ENCODE measurements at regions not wholly inside any gene's neighbourhood (a gene's known extent, or its start where the extent isn't known, plus 50 kb on each side); places are given as distances from the start of the nearest gene placed in this dataset.
"Not testable (repeated sequence)": the region's sequence is repeated elsewhere in the genome, so short reads cannot be mapped to it uniquely, and the experiment has no call there.

DNA sequence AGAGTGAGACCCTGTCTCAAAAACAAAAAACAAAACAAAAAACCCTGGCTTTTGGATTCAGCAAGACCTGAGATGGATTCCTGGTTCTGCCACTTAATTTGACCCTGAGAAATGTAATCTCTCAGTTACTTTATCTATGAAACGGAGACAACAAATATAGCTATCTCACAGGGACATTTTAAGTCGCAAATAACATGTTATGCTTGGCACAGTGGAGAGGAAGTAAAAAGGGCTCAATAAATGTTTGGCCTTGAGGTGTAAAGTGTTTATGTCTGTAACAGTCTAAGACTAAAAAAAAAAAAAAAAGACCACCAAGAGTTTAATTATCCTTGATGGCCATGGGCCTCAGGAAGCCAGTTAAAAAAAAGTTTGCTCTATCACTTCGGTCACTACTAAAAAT is 116.0 kb upstream of the VOPP1 start:
- H3K27ac Mint-ChIP-seq; H3K4me1 ChIP-seq (ENCODE audit: control insufficient read depth, insufficient read depth, low read length); H3K27me3 ChIP-seq (ENCODE audit: control insufficient read depth, insufficient read depth, low read length); H3K36me3 ChIP-seq (ENCODE audit: control insufficient read depth, insufficient read depth, low read length); H3K27me3 Mint-ChIP-seq (ENCODE audit: low read depth in 2 of 2); DNase-seq; H3K9me3 Mint-ChIP-seq; H3K4me3 Mint-ChIP-seq; intact Hi-C loops (cut with micrococcal nuclease); H3K4me1 Mint-ChIP-seq; H3K9me3 ChIP-seq (ENCODE audit: control insufficient read depth, insufficient read depth, low read length); H3K4me3 ChIP-seq (ENCODE audit: low read length); ATAC-seq; H3K27ac ChIP-seq (ENCODE audit: low read length); H3K36me3 Mint-ChIP-seq: not testable (repeated sequence)
- WGBS (ENCODE audit: insufficient coverage), result 75% methylated on average over 3 of the region's 3 CpGs

DNA sequence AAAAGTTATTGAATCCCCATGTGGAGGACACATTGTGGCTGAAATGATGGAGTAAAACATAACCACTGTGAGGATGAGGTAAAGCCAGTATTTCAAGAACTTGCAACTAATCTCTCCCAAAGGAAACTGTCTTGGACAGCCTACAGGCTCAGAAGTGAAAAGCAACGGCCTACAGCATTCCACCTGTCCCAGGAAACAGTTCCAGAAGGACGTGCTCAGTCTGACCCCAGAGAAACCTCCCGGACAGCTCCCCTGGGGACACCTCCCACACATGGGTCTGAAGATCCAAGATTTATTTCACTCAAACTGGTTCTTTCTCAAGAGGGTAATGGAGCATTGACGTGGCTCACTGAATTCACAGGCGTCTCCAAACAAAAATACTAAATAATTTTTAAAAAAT is 115.0 kb upstream of the VOPP1 start:
- DNase-seq; H3K36me3 ChIP-seq (ENCODE audit: control insufficient read depth, insufficient read depth, low read length); ATAC-seq; H3K27me3 ChIP-seq (ENCODE audit: control insufficient read depth, insufficient read depth, low read length); H3K27ac ChIP-seq (ENCODE audit: low read length); H3K9me3 ChIP-seq (ENCODE audit: control insufficient read depth, insufficient read depth, low read length); H3K4me1 ChIP-seq (ENCODE audit: control insufficient read depth, insufficient read depth, low read length); H3K4me1 Mint-ChIP-seq; H3K27ac Mint-ChIP-seq; H3K4me3 ChIP-seq (ENCODE audit: low read length); intact Hi-C loops (cut with micrococcal nuclease); H3K36me3 Mint-ChIP-seq; H3K4me3 Mint-ChIP-seq; H3K9me3 Mint-ChIP-seq; H3K27me3 Mint-ChIP-seq (ENCODE audit: low read depth in 2 of 2): not testable (repeated sequence)
- no CpG with 5 or more reads among the region's 5 CpGs for WGBS (ENCODE audit: insufficient coverage)

DNA sequence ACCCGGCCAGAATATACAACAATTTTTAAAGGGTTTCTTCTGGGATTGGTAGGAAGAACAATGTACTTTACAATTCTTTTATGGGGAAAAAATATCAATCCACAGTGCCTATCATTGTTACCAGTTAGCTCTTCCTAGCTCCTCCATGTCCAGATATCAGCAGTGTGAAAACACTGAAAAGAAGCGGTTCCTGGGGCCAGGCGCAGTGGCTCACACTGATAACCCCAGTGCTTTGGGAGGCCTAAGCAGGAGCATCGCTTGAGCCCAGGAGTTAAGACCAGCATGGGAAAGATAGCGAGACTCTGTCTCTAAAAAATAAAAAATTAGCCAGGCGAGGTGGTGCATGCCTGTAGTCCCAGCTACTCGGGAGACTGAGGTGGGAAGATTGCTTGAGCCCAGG is 114.5 kb upstream of the VOPP1 start:
- ATAC-seq; intact Hi-C loops (cut with micrococcal nuclease); H3K4me1 ChIP-seq (ENCODE audit: control insufficient read depth, insufficient read depth, low read length); H3K36me3 Mint-ChIP-seq; H3K9me3 Mint-ChIP-seq; H3K27me3 Mint-ChIP-seq (ENCODE audit: low read depth in 2 of 2); H3K27ac Mint-ChIP-seq; H3K4me3 ChIP-seq (ENCODE audit: low read length); DNase-seq; H3K36me3 ChIP-seq (ENCODE audit: control insufficient read depth, insufficient read depth, low read length); H3K4me1 Mint-ChIP-seq; H3K27ac ChIP-seq (ENCODE audit: low read length); H3K4me3 Mint-ChIP-seq; H3K27me3 ChIP-seq (ENCODE audit: control insufficient read depth, insufficient read depth, low read length); H3K9me3 ChIP-seq (ENCODE audit: control insufficient read depth, insufficient read depth, low read length): not testable (repeated sequence)
- WGBS (ENCODE audit: insufficient coverage), result 87% methylated on average over 6 of the region's 7 CpGs

DNA sequence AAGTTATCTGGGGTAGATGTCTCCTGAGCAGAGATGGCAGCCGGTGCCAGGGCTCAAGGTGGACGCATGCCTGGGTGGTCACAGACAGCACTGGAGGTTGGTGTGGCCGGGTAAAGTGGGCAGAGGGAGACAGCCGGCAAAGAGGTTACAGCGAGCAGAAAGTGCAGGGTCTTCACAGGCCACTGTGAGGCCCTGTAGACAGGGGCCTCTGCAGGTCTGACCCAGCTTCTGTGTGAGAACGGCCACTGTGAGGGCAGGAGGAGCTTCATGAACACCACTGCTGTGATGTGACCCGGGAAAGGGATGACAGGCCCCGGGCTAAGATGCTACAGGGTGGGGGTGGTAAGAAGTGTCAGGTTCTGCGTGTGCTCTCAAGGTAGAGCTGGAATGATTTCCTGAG is 111.2 kb upstream of the VOPP1 start:
- DNase-seq; H3K27ac Mint-ChIP-seq; H3K27me3 ChIP-seq (ENCODE audit: control insufficient read depth, insufficient read depth, low read length); H3K36me3 ChIP-seq (ENCODE audit: control insufficient read depth, insufficient read depth, low read length); H3K4me1 Mint-ChIP-seq; H3K9me3 ChIP-seq (ENCODE audit: control insufficient read depth, insufficient read depth, low read length); H3K36me3 Mint-ChIP-seq; H3K4me3 Mint-ChIP-seq; H3K9me3 Mint-ChIP-seq; intact Hi-C loops (cut with micrococcal nuclease); ATAC-seq; H3K4me1 ChIP-seq (ENCODE audit: control insufficient read depth, insufficient read depth, low read length); H3K27ac ChIP-seq (ENCODE audit: low read length); H3K4me3 ChIP-seq (ENCODE audit: low read length); H3K27me3 Mint-ChIP-seq (ENCODE audit: low read depth in 2 of 2): not testable (repeated sequence)
- 86% methylated on average over 9 of the region's 9 CpGs for WGBS (ENCODE audit: insufficient coverage)

DNA sequence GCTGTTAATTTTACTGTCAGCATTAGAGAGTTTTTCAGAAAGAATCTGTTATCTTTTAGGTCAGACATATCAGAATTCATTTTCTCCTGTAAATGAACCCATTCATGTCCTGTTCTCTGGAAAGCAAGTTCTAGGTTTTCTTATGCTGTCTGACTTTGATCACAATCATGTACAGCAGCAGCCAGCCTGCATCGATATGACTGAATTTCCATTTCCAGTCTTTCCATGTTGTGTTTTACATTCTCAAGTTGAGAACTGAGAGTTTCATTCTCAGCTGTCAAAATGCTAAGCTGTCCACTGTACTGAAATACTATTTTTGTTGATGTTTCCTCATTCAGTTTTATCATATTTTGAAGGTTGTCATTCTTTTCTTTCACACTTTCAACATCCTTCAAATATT is 103.3 kb upstream of the VOPP1 start:
- H3K9me3 ChIP-seq (ENCODE audit: control insufficient read depth, insufficient read depth, low read length); H3K27ac ChIP-seq (ENCODE audit: low read length); H3K4me1 Mint-ChIP-seq; H3K4me3 Mint-ChIP-seq; H3K27ac Mint-ChIP-seq; H3K4me1 ChIP-seq (ENCODE audit: control insufficient read depth, insufficient read depth, low read length); intact Hi-C loops (cut with micrococcal nuclease); H3K36me3 Mint-ChIP-seq; DNase-seq; H3K27me3 ChIP-seq (ENCODE audit: control insufficient read depth, insufficient read depth, low read length); ATAC-seq; H3K36me3 ChIP-seq (ENCODE audit: control insufficient read depth, insufficient read depth, low read length); H3K9me3 Mint-ChIP-seq; H3K4me3 ChIP-seq (ENCODE audit: low read length): not testable (repeated sequence)
- H3K27me3 Mint-ChIP-seq (ENCODE audit: low read depth in 2 of 2), result peaks cover 2 to 15% of the 10 kb centered on the region in 2 donors
- WGBS (ENCODE audit: insufficient coverage), result 67% methylated on average over 1 of the region's 1 CpG

DNA sequence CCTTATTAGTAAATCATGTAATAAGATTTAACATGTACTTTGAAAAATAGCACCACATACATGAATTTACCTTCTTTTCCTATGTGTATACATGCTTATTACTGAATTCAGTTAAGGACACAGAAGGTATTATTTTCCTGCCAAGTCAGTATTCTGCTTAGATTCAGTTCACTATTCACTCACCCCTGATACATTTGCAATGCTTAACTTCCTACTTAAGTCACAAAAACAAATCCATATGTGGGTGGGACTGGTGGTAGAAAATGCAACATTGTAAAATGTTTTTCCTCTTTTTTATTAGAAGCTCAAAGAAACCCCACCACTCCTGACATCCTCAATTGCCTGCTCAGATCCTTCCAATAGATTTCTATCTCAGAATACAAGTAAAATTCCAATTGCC is 101.2 kb upstream of the VOPP1 start:
- H3K4me3 Mint-ChIP-seq; H3K9me3 ChIP-seq (ENCODE audit: control insufficient read depth, insufficient read depth, low read length); H3K4me3 ChIP-seq (ENCODE audit: low read length); H3K4me1 Mint-ChIP-seq; H3K27me3 ChIP-seq (ENCODE audit: control insufficient read depth, insufficient read depth, low read length); H3K9me3 Mint-ChIP-seq; H3K36me3 ChIP-seq (ENCODE audit: control insufficient read depth, insufficient read depth, low read length); H3K27ac Mint-ChIP-seq; H3K4me1 ChIP-seq (ENCODE audit: control insufficient read depth, insufficient read depth, low read length); H3K27ac ChIP-seq (ENCODE audit: low read length); intact Hi-C loops (cut with micrococcal nuclease); H3K36me3 Mint-ChIP-seq; DNase-seq; ATAC-seq: not testable (repeated sequence)
- H3K27me3 Mint-ChIP-seq (ENCODE audit: low read depth in 2 of 2), result peaks cover 5 to 17% of the 10 kb centered on the region in 2 donors

DNA sequence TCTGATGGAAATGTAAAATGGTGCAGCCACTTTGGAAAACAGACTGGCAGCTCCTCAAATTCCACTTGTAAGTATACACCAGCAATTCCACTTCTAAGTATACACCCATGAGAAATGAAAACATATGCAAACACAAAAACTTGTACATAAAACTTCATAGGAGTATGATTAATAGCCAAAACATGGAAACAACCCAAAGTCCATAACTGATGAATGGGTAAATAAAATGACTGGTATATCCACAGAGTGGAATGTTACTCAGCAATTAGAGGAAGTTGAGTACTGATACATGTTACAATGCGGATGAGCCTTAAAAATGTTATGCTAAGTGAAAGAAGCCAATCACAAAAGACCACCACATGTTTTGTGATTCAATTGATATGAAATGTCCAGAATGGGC is 99.8 kb upstream of the VOPP1 start:
- H3K4me3 Mint-ChIP-seq; ATAC-seq; H3K27me3 ChIP-seq (ENCODE audit: control insufficient read depth, insufficient read depth, low read length); H3K4me1 Mint-ChIP-seq; H3K9me3 Mint-ChIP-seq; H3K4me1 ChIP-seq (ENCODE audit: control insufficient read depth, insufficient read depth, low read length); H3K36me3 Mint-ChIP-seq; H3K9me3 ChIP-seq (ENCODE audit: control insufficient read depth, insufficient read depth, low read length); intact Hi-C loops (cut with micrococcal nuclease); H3K4me3 ChIP-seq (ENCODE audit: low read length); DNase-seq; H3K27ac ChIP-seq (ENCODE audit: low read length); H3K36me3 ChIP-seq (ENCODE audit: control insufficient read depth, insufficient read depth, low read length); H3K27ac Mint-ChIP-seq: not testable (repeated sequence)
- WGBS (ENCODE audit: insufficient coverage), result no CpG with 5 or more reads among the region's 1 CpG
- H3K27me3 Mint-ChIP-seq (ENCODE audit: low read depth in 2 of 2), result peaks cover 6 to 27% of the 10 kb centered on the region in 2 donors
